ENCODE measurements at regions not wholly inside any gene's neighbourhood (a gene's known extent, or its start where the extent isn't known, plus 50 kb on each side); places are given as distances from the start of the nearest gene placed in this dataset.

- 36 to 57% (median 43%) methylated on average over 13 to 38 of the region's 38 CpGs for WGBS, 4 donors
- H3K27me3 ChIP-seq, result no peaks in the 10 kb centered on the region
- peak overlapping the region in 3 of 5 donors; percentile 9 to 69 (median 48) for H3K27ac ChIP-seq
- no peaks in the 10 kb centered on the region for H3K4me1 ChIP-seq (replicated peaks in 1 of 2)
- intact Hi-C loops (cut with DNase I), result no loop called here
- DNase-seq, result peak; percentile 62 to 83 (median 72)
- H3K36me3 ChIP-seq (replicated peaks in 1 of 2), result no peaks in the 10 kb centered on the region
- H3K9me3 ChIP-seq (replicated peaks in 1 of 3), result no peaks in the 10 kb centered on the region
- TF ChIP-seq POLR2A (IDR thresholded peaks at IDR 0.05), result peak in 1 of 2 donors; percentile 52
- TF ChIP-seq CTCF (IDR thresholded peaks at IDR 0.05), result no peak
- H3K4me3 ChIP-seq, result peak overlapping the region in 1 of 4 donors; percentile 48
Measured at GRCh38 chrX:80335062-80335830, 85.0 kb upstream of the TENT5D start.

GRCh38 chrX:80354966-80355465 lies 65.2 kb upstream of the TENT5D start:
- DNase-seq, result no peak

More at GRCh38 chrX:80354966-80355465, 65.2 kb upstream of the TENT5D start:
- Histone ChIP-seq H3K4me3 (no peak overlapping the region), H3K27me3 (peaks cover 3% of the 10 kb centered on the region), H3K4me1 (replicated peaks in 1 of 2) (no peaks in the 10 kb centered on the region), H3K36me3 (replicated peaks in 1 of 2) (no peaks in the 10 kb centered on the region), H3K9me3 (replicated peaks in 1 of 3) (no peaks in the 10 kb centered on the region), H3K27ac (no peak overlapping the region)
- WGBS, 4 donors, result 51 to 78% (median 65%) methylated on average over 4 of the region's 4 CpGs; no CpG with 5 or more reads in 1 of the 4 donors
- intact Hi-C loops (cut with DNase I), result no loop called here
- TF ChIP-seq POLR2A (IDR thresholded peaks at IDR 0.05), result no peak
- TF ChIP-seq CTCF (IDR thresholded peaks at IDR 0.05), result no peak
